NCI-H345 (cell line): ENCODE measurements at regions not wholly inside any gene's neighbourhood (a gene's known extent, or its start where the extent isn't known, plus 50 kb on each side); places are given as distances from the start of the nearest gene placed in this dataset.

Experiments
- DNase-seq: peaks from one replicate; lab custom pipeline; 2025; lab: John Stamatoyannopoulos, UW

DNA sequence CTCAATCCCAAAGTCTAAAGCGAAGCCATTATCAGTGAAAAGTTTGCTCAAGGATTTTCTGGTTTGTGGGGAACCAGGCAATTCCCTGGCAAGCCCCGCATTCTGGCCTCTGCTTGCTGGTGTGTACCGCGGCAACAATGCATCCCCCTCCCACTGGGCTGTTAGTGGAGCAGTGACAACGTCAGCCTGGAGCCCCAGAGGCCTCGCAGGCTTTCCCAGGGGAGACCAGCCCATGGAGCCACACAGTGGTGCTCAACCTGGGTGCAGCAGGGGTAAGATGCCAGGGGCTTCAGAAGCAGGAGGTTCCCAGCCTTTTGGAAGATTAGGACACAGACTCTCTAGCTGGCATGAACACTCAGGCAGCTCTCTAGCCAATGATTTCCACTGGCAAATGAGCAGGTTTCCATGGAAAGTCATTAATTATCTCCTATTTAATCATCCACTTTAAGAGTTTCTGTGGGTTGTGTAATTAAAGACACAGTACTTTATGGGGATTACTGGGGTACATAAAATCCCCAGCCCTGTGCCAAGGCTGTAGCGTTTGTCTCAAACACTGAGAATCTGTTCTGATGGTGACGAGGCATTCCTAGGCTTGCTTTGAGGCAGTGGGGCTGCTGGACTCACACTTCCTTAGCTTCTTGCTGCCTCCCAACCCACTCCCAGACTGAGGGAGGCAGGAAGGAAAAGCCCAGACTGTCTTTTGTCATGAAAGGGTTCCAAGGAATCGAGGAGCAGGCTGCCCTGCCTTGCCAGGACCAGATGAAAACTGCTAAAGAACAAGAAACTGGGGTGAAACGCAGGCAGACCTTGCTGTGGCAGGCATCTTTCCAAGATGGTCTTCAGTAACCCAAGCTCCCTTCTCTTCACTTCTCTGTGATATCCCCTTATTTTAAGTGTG lies 411.9 kb upstream of the SHH start:
- DNase-seq, result no peak

DNA sequence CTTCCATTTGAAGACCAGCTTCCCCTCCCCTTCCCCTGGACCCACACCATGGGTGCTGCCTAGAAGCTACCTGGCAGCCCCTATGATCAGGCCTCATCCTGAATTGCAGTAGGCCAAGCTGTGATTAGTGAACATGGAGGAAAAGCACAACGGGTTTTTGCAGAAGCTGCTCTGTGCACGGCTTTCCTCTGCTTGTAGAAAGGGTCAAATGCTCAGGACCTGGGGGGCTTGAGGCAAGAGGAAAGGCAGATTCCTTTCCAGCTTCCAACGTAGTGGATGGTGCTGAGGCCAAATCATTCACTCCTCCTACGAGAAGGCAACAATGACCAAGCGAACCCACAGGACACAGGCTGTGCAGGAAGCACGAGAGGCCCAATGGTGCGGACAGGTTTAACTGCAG lies 410.3 kb upstream of the SHH start:
- DNase-seq, result no peak

DNA sequence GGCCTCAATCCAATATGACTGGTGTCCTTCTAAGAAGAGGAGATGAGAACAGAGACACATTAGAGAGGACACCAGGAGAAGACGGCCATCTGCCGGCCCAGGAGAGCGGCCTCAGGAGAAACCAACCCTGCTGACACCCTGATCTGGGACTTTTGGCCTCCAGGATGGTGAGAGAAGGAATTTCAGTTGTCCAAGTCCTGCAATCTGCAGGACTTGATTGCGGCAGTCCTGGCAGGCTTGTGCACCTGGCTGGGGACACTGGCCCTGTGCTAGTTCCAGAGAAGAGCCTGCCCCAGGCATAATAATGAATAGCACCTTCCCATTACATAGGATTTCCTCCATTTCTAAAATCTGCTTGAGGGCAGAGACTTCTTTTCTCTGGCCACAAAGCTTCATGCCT lies 409.9 kb upstream of the SHH start:
- DNase-seq, result no peak

DNA sequence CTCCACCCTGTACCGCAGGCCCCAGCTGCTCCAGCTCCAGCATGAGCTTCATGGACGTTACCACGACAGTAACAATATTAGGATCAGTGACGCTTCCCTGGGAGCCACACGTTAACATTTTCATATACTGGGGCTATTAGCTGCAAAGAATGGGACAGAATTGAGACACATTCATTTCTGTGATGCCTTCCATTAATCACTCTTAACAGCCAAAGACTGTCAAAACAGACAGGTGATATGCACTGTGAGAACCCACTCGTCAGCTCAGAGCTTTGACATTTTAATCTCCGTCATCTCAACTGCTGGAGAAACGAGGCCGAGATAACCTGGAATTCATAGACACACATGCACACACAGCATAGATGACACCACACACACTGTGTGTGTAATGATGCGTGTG lies 408.4 kb upstream of the SHH start:
- no peak for DNase-seq

DNA sequence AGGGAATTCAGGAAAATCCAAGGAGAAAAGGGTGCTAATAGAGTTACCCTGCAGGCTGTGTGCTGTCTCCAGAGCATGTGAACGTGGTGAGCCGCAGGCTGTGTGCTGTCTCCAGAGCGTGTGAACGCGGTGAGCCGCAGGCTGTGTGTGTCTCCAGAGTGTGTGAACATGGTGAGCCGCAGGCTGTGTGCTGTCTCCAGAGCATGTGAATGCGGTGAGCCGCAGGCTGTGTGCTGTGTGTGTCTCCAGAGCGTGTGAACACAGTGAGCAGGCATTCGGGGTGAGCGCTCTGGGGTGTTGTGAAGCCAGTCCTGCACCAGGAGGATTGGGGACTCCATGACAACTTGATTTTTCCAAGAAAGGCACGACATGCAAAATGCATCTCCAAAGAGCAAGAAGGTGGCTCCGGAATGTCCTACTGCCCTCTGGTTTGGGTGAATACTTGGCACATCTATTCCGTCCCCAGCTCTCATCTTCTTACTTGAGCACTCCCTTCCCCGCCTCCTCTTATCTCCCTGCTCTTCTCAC lies 407.9 kb upstream of the SHH start:
- DNase-seq, result no peak

DNA sequence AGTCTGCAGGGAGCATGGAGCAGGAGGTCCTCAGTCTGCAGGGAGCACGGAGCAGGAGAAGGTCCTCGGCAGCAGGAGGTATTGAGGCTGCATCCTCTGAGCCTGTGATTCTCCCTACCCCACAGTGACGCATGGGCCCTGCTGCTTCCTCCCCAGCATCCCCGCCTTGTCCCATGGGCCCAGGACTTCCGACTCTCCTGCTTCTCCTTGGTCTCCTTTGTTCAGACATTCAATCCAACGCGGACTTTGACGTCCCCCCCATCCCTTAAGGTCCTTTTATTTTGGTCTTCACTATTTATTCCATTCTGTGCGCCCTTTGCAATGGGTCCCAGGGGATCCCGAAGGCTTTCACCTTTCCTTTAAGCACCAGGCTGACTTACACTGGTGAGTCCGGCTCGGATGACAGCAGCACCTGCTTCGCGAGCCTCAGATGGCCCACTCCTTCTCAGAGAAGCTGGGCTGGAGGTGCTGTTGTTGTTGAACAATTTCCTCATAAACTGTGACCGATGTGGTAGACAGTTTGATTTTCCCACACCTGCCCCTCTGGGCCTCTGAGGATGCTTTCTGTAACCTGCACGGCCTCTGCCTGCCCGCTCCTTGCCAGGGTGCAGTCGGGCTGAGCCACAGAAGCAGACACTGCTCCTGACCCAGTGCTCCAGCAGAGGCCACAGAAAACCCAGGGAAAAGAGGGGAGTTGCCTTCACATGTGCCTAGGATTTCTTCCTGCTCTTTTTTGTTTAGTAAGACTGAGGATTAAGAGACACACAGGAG lies 407.2 kb upstream of the SHH start:
- no peak for DNase-seq

DNA sequence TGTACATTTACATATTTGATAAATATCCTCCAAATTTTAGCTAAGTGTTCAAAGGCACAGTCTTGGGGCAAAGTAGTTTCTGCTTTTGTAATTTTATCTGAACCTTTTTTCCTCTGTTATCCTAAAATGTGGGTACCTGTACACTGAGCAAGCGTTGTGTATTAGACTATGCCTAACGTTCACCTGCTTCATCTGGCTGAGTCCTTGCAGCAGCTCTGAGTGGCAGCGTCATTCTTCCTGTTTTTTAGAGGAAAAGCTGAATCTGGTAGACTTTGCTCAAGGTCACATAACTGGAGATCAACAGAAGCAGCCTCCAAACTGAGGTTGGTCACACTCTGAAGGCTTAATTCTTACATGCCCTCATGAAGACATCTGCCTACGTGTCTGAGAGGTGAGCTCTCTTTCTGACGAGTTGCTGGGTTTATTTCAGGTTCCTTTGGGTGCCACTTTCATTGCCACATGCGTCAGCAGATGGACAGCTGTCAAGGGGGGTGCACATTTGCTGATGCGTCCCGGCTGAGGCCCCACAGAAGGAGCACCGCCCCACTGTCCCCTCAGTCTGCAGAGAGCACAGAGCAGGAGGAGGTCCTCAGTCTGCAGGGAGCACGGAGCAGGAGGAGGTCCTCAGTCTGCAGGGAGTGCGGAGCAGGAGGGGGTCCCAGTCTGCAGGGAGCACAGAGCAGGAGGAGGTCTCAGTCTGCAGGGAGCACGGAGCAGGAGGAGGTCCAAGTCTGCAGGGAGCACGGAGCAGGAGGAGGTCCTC lies 406.5 kb upstream of the SHH start:
- DNase-seq, result no peak

DNA sequence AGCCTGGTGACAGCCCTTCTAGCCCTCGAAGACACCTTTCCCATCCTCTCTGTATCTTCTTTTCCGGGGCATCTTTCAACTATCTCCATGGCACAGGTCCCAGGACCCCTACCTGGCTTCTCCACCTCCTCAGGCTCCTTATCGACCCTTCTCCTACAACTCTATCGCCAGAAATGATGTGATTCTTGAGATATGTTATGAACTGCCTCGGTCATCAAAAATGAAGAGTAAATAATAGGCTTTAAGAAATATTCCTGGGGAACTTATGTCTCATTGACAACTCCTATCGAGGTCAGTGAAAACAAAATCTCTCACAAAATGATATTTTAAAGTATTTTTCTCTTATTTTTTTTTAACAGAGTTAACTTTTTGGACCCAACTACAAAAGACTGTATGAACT lies 405.5 kb upstream of the SHH start:
- DNase-seq, result no peak

DNA sequence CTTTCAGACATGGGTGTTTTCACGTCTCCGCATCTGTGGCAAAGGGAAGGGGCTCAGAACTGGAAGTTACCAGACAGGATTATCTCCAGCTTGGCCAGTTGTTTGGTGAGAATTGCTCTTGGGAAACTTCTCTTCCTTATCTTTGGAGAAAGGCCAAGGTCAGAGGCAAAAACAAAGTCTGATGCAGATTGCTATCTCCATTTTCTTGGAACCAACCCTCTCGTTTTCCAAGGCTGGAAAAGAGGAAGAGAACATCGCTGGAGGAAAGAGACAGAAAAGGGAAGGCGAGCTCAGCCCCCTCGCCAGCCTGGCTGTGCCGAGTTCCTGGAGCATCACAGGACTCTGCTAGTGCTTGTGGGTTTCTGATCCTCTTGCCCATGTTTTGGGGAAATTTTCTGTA lies 396.8 kb upstream of the SHH start:
- DNase-seq, result no peak

DNA sequence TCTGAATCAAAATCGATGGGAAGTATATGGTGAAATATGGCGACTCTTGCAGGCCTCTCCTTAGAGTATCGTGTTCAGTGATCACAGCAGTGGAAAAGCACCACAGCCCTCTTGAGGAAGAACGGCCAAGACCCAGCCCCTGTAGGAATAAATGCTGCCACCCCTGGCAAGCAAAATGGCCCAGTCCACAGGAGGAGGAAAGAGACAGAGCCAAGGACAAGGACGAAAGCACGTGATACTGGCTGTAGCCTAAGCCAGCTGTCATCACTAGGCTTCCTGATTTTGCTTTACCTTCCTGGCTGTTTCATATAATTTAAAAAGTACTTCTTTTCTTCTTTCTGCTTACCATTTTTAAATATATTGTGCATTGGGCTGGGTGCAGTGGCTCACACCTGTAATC lies 395.0 kb upstream of the SHH start:
- DNase-seq, result no peak

DNA sequence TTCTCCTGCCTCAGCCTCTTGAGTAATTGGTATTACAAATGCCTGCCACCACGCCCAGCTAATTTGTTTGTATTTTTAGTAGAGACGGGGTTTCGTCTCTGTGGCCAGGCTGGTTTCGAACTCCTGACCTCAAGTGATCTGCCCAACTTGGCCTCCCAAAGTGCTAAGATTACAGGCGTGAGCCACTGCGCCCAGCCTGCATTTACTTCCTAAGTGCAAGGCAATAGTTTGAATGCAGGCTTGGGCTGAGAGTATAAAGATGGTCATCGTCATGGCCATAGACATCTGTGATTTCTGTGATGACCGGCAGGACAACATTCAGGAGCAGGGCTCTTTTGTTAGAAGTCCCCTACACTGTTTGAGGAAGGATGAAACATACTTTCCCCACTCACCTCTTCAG lies 393.9 kb upstream of the SHH start:
- no peak for DNase-seq

DNA sequence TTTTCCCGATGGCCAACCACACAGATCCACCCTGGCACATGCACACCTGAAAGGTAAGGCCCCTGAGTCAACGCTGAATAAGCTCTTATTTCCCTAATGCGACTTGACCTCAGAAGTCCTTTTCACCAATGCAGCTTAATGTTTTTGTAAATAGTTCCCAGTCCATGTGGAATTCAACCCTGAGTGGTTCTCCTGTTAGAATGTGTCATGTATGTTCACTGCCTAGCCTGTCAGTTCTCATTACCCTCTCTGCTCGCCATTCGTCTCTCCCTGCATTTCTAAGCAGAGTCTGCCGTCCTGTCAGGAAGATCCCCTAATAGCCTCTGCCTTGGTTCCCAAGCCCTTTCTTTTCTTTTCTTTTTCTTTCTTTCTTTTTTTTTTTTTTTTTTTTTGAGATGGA lies 392.6 kb upstream of the SHH start:
- no peak for DNase-seq

DNA sequence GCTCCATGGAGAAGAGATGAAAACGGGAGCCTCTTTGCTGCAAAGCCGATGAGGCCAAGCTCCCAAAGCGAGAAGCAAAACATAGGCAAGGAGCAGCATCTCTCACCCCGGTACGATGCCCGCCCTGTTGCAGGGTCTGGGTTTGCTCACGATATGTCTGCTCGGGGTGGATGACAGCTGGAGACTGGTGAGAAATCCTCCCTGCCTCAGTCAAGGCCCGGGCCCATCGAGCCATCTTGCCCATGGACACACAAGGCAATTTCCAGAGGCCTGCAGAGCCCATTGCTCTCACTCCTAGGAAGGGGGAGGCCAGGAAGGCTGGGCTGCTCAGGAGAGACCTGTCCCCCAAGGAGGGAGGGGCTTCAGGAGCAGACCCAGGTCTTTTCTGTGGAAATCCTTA lies 391.7 kb upstream of the SHH start:
- DNase-seq, result no peak

DNA sequence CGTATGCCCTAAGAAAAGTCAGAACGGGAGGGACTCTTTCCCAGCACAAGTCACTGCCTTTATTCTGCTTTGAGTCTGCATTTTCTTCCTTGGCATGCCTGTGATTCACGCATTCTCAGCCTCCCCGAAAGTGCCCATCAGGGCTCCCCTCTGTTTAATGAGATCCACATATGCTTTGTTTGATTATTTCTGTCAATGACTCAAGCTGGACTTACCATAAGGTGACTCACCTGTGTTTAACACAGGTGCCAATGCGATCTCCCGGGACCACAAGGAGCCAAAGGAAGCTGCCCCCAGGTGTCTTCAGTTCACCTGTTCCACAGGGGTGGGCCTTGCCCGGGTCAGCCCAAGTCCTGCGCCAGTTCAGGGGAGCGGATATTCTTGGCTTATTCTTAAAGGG lies 386.0 kb upstream of the SHH start:
- DNase-seq, result no peak

DNA sequence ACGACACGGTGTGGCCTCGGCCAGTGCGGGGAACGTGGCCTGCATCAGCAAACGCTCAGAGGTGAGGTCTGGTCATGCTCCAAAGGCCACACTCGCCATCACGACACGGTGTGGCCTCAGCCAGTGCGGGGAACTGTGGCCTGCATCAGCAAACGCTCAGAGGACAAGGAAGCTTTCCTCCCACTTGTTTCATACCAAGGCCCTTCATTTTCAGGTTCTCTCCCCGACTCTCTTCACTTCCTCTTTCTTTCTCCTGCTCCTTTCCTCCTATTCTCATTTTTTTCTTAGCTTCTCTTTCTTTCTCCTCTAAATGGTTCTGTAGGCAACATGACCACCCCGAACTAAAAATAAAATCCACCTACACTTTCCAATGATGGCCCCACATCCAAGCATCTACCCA lies 384.4 kb upstream of the SHH start:
- DNase-seq, result no peak

DNA sequence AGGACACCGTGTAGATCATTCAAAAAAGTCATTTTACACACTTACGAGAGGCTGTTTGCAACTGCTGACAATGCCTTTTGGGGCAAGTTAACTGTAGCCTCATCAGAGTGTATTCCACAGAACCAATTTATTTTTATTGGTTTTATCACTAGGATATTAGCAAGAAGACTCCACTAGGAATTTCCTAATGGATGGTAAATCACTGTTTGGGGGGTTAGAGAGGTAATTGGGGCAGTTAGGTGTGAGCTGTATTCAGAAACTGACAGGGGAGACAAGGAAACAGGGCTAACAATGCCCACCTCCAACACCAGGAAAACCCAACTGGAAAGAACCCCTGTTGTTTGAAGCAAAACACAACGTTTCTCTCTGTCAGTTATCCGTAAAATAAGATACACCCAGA lies 383.0 kb upstream of the SHH start:
- no peak for DNase-seq

DNA sequence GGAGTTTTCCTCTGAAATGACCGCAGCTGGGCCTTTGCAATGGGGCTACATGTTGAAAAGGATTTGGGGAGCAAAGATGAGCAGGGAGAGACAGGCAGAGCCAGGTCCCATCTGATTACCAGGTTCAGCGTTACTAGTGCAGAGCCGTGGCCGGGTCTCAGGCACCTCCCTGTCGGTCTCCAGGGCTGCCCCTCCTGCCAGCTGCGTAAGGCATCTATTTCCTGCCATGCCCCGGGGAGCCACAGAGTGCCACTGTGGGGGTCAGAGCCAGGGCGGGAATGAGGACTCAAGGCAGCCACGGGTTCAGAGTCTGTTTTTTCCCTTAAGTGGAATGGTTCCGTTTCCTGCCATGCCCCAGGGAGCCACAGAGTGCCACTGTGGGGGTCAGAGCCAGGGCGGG lies 382.6 kb upstream of the SHH start:
- DNase-seq, result no peak

DNA sequence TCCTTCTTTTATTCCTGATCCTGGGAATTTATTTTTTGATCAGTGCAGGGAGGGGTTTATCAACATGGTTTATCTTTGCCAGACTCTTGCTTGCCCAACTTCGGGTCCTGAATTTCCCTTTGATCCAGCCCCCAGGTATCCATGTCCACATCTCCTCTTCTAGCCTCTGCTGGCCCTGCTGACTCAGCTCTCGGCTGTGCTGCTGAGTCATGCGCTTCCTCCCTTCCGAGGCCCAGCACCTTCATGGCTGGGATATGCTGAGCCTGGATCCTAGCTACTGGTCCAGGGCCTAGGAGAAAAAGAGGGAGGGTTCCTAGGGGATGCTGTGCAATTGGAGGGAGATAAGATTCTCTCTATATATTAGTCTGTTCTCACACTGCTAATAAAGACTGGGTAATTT lies 380.7 kb upstream of the SHH start:
- DNase-seq, result no peak

DNA sequence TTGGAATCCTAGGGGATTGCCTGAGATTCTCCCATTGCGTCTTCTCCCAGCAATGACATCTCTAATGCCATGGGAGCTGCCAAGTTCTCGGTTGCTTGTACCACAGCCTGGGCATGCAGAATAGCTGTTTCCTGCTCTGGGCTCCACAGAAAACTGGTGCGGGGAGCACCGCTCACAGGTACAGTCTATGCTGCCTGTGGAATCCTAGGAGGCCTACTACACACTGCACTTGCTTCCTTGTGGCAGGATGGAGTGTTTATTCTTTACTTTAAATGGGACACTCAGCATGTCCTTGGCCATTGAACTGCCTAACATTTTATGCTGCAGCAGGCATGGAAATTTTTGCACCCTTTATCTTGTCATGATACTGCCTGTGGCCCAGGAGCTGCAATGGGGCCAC lies 378.8 kb upstream of the SHH start:
- DNase-seq, result no peak

DNA sequence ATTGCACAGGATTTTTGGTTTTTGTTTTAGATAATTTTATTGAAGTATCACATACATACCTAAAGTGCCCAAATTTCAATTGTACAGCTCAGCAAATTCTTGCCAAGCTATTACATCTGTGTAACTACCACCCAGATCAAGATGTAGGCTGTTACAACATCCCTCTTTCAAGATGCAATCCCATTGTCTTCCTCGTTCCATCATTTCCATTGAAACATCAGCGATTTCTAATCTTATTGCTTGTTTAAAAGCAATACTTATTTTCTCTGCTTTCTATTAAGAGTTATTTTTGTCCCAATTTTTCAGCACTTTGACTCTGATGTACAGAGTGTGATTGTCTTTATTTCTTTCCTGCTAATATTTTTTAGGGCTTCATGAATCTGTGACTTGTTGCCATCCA lies 372.8 kb upstream of the SHH start:
- no peak for DNase-seq

DNA sequence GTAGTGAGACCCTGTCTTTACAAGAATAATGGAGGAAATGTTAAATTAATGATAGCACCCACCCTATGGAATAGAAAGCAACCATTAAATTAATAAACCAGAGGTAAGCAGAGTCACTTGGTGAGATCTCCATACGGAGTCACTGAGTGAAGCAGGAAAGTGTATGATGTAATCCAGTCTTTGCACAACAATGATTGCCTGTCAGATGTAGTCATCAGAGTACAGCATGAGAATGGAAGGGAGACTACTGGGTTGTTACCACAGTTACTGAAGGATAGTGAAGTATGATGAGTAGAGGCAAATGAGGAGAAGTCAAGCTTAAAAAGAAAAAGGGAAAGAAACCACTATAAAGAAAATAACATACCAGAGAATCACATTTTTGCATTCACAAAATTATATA lies 371.9 kb upstream of the SHH start:
- DNase-seq, result no peak

DNA sequence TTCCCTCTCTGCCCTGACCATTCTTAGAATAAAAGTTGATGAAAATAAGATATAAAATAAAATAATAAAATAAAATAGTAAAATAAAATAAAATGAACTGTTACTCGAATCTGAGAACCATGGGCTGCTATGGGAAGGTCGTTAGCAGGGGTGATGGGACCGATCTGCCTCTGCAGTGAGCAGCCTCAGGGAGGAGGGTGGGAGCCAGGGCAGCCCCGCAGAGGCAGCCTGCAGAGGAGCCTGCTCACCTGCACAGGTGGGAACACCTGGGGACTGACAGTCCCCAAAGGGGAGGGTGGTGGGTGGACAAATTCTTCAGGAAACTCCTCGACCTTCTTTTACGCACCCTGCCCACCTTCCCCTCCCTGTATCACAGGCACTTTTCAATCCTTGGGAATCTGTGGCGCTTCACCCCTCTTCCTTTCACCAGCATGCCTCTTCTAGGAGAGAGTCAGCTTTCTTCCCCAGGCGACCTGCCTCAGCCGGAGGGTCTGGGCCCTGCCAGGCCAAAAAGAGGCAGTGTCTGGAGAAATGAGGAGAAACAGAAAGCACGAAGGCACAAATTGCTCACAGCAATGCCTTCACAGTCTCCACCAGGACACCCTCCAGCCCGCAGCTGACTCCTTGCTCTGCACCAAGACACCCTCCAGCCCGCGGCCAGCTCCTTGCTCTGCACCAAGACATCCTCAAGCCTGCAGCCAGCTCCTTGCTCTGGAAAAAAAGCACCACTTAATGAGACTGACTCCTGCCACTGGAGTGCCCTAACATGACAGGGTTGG lies 368.4 kb upstream of the SHH start:
- DNase-seq, result no peak
